ENCODE measurements at regions not wholly inside any gene's neighbourhood (a gene's known extent, or its start where the extent isn't known, plus 50 kb on each side); places are given as distances from the start of the nearest gene placed in this dataset.

DNA sequence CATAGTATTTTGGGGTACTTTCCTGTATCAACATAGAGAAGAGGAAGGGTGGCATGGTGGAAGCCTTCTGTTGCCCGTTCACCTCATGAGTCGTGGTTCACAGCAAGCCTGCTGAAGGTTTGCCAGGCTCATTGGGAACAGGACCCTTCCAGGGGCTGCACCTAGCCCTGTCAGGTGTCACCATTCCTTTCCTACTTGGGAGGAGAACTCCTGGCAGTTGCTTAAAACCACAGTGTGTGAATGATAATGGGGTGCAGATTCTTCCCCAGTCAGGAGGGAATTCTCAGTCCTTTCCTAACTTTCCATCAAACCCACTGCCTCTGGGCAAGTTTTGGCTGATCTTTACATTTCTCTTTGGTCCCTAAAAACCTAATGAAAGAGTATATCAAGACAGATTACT is 99.4 kb upstream of the CTNND2 start:
- Histone ChIP-seq H3K9me3 (ENCODE audit: control insufficient read depth in 2 of 2, insufficient read depth in 1 of 2, low read length in 1 of 2) (peaks cover 0 to 5% of the 10 kb centered on the region in 2 donors), H3K27me3 (ENCODE audit: control insufficient read depth in 2 of 2, insufficient read depth in 1 of 2, low read length in 1 of 2) (no peaks in the 10 kb centered on the region), H3K4me3 (ENCODE audit: low read length in 2 of 2) (no peak overlapping the region), H3K36me3 (ENCODE audit: control insufficient read depth in 2 of 2, insufficient read depth in 2 of 2, low read length in 1 of 2) (no peaks in the 10 kb centered on the region), H3K27ac (ENCODE audit: low read depth in 1 of 2, low read length in 1 of 2) (no peak overlapping the region), H3K4me1 (ENCODE audit: control insufficient read depth in 2 of 2, insufficient read depth in 2 of 2, low read length in 2 of 2) (no peaks in the 10 kb centered on the region)
- WGBS, result 73% methylated on average over 2 of the region's 2 CpGs
- no peak for DNase-seq (ENCODE audit: low read depth in 6 of 9, low spot score in 9 of 9)

DNA sequence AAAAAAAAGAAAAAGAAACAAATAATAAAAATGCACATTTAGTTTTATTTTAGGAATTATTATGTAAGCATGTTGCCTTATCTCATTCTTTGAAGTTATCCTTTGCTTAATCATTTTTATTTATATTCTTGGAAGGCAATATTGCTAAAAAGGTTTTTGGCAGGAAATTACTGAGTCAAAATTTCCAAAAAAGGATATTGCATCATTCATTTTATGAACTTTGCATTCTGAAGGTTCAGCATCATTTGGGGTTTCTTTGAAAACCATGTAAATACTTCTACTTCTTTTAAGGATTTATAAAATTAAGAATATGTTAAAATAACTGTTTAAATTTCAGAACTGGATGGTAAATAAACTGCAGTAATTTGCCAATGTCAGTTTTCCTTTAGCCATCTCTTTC is 94.2 kb upstream of the CTNND2 start:
- DNase-seq (ENCODE audit: low read depth in 6 of 9, low spot score in 9 of 9), result no peak
- Histone ChIP-seq H3K4me1 (ENCODE audit: control insufficient read depth in 2 of 2, insufficient read depth in 2 of 2, low read length in 2 of 2) (no peaks in the 10 kb centered on the region), H3K36me3 (ENCODE audit: control insufficient read depth in 2 of 2, insufficient read depth in 2 of 2, low read length in 1 of 2) (no peaks in the 10 kb centered on the region), H3K27me3 (ENCODE audit: control insufficient read depth in 2 of 2, insufficient read depth in 1 of 2, low read length in 1 of 2) (no peaks in the 10 kb centered on the region), H3K9me3 (ENCODE audit: control insufficient read depth in 2 of 2, insufficient read depth in 1 of 2, low read length in 1 of 2) (no peaks in the 10 kb centered on the region), H3K4me3 (ENCODE audit: low read length in 2 of 2) (no peak overlapping the region), H3K27ac (ENCODE audit: low read depth in 1 of 2, low read length in 1 of 2) (no peak overlapping the region)

DNA sequence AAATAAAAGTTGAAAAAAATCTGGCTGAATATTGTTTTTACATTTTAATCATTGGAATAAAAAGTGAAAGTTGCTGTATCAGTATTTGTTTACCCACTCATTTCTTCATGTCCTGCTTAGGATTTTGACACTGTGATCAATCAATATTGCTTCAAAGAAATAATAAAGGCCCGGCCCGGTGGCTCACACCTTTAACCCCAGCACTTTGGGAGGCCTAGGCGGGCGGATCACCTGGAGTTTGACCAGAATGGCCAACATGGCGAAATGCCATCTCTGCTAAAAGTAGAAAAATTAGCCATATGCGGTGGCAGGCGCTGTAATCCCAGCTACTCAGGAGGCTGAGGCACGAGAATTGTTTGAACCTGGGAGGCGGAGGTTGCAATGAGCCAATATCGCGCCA is 93.7 kb upstream of the CTNND2 start:
- H3K36me3 ChIP-seq (ENCODE audit: control insufficient read depth in 2 of 2, insufficient read depth in 2 of 2, low read length in 1 of 2), result no peaks in the 10 kb centered on the region
- no peak overlapping the region for H3K4me3 ChIP-seq (ENCODE audit: low read length in 2 of 2)
- no peaks in the 10 kb centered on the region for H3K9me3 ChIP-seq (ENCODE audit: control insufficient read depth in 2 of 2, insufficient read depth in 1 of 2, low read length in 1 of 2)
- no peaks in the 10 kb centered on the region for H3K27me3 ChIP-seq (ENCODE audit: control insufficient read depth in 2 of 2, insufficient read depth in 1 of 2, low read length in 1 of 2)
- WGBS, result 96% methylated on average over 11 of the region's 11 CpGs
- DNase-seq (ENCODE audit: low read depth in 6 of 9, low spot score in 9 of 9), result no peak
- H3K27ac ChIP-seq (ENCODE audit: low read depth in 1 of 2, low read length in 1 of 2), result no peak overlapping the region
- H3K4me1 ChIP-seq (ENCODE audit: control insufficient read depth in 2 of 2, insufficient read depth in 2 of 2, low read length in 2 of 2), result no peaks in the 10 kb centered on the region

DNA sequence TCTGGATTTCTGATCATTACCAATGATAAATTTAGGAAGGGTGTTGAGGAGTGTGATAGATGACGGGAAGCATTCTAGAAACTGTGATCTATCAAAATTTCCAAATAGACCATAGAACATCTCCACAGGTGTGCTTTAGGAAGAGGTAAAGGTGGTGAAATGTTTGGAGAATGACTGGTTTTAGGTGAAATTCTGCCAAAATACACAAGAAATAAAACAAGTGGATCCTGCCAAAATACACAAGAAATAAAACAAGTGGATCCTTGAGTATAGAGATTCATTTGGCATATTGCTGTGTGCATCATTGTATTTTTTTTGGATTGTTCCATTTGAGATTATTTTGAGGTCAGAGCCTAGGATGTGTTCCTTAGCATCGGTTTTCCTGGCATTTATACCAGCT is 88.3 kb upstream of the CTNND2 start:
- WGBS, result 95% methylated on average over 2 of the region's 2 CpGs
- no peak for DNase-seq (ENCODE audit: low read depth in 6 of 9, low spot score in 9 of 9)
- Histone ChIP-seq H3K4me3 (ENCODE audit: low read length in 2 of 2) (no peak overlapping the region), H3K36me3 (ENCODE audit: control insufficient read depth in 2 of 2, insufficient read depth in 2 of 2, low read length in 1 of 2) (no peaks in the 10 kb centered on the region), H3K27ac (ENCODE audit: low read depth in 1 of 2, low read length in 1 of 2) (no peak overlapping the region), H3K9me3 (ENCODE audit: control insufficient read depth in 2 of 2, insufficient read depth in 1 of 2, low read length in 1 of 2) (no peaks in the 10 kb centered on the region), H3K27me3 (ENCODE audit: control insufficient read depth in 2 of 2, insufficient read depth in 1 of 2, low read length in 1 of 2) (no peaks in the 10 kb centered on the region), H3K4me1 (ENCODE audit: control insufficient read depth in 2 of 2, insufficient read depth in 2 of 2, low read length in 2 of 2) (no peaks in the 10 kb centered on the region)

DNA sequence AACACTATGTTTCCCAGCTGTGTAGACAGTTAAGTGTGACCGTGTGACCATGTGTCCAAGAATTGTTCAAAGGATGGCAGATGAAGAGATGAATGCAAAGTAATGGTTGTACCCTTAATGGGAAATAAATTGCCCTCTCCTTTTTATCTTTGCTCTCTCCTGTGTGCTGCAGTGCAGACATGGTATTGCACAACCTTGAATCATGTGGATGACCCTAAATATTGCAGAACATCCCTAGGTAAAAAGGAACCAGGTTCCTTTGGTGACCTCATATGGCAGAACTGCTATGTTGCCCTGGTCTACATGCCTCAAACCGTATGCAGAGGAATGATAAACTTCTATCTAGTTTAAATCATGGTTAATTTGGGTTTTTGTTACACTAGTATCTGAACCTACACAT is 81.7 kb upstream of the CTNND2 start:
- no peak for DNase-seq (ENCODE audit: low read depth in 6 of 9, low spot score in 9 of 9)
- Histone ChIP-seq H3K27me3 (ENCODE audit: control insufficient read depth in 2 of 2, insufficient read depth in 1 of 2, low read length in 1 of 2) (no peaks in the 10 kb centered on the region), H3K4me1 (ENCODE audit: control insufficient read depth in 2 of 2, insufficient read depth in 2 of 2, low read length in 2 of 2) (no peaks in the 10 kb centered on the region), H3K9me3 (ENCODE audit: control insufficient read depth in 2 of 2, insufficient read depth in 1 of 2, low read length in 1 of 2) (no peaks in the 10 kb centered on the region), H3K27ac (ENCODE audit: low read depth in 1 of 2, low read length in 1 of 2) (no peak overlapping the region), H3K4me3 (ENCODE audit: low read length in 2 of 2) (no peak overlapping the region), H3K36me3 (ENCODE audit: control insufficient read depth in 2 of 2, insufficient read depth in 2 of 2, low read length in 1 of 2) (no peaks in the 10 kb centered on the region)
- WGBS, result 86% methylated on average over 2 of the region's 2 CpGs

DNA sequence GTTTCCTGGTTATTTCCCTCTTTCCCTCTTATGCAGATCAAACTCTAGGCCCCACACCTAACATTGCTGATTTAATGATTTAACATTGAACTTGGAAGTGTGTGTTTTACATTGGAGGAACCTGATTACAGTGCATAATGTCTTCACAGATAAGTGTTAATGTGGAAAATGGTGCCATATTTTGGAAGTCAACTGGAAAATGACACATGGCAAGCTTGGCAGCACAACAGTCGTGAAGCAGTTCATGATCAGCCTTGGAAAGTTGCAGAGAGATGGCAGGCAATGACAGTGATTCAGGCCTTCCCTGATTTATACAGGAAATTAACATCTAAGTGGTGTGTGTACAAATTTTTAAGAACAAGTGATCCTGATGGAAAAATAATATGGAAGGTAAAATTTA is 80.0 kb upstream of the CTNND2 start:
- Histone ChIP-seq H3K4me1 (ENCODE audit: control insufficient read depth in 2 of 2, insufficient read depth in 2 of 2, low read length in 2 of 2) (no peaks in the 10 kb centered on the region), H3K36me3 (ENCODE audit: control insufficient read depth in 2 of 2, insufficient read depth in 2 of 2, low read length in 1 of 2) (no peaks in the 10 kb centered on the region), H3K4me3 (ENCODE audit: low read length in 2 of 2) (no peak overlapping the region), H3K27me3 (ENCODE audit: control insufficient read depth in 2 of 2, insufficient read depth in 1 of 2, low read length in 1 of 2) (no peaks in the 10 kb centered on the region), H3K9me3 (ENCODE audit: control insufficient read depth in 2 of 2, insufficient read depth in 1 of 2, low read length in 1 of 2) (no peaks in the 10 kb centered on the region), H3K27ac (ENCODE audit: low read depth in 1 of 2, low read length in 1 of 2) (no peak overlapping the region)
- no peak for DNase-seq (ENCODE audit: low read depth in 6 of 9, low spot score in 9 of 9)
- WGBS, result 91% methylated on average over 1 of the region's 1 CpG

DNA sequence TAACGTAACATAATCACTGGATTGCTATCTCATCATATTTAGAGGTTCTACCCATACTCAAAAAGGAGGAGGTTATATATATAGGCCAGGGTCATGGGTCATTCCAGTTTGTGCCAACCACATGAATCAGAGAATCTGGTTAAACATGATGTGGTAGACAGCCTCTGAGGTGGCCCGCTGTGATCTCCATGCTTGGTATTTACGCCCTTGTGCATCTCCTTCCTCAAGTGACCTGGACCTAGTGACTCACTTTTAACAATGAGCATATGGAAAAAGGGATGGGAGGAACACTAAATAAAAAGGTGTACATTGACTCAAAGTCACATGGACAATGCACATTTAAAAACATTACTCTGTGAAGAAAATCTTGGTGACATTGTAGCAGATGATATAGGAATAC is 77.7 kb upstream of the CTNND2 start:
- Histone ChIP-seq H3K27me3 (ENCODE audit: control insufficient read depth in 2 of 2, insufficient read depth in 1 of 2, low read length in 1 of 2) (no peaks in the 10 kb centered on the region), H3K4me3 (ENCODE audit: low read length in 2 of 2) (no peak overlapping the region), H3K27ac (ENCODE audit: low read depth in 1 of 2, low read length in 1 of 2) (no peak overlapping the region), H3K36me3 (ENCODE audit: control insufficient read depth in 2 of 2, insufficient read depth in 2 of 2, low read length in 1 of 2) (no peaks in the 10 kb centered on the region), H3K4me1 (ENCODE audit: control insufficient read depth in 2 of 2, insufficient read depth in 2 of 2, low read length in 2 of 2) (no peaks in the 10 kb centered on the region), H3K9me3 (ENCODE audit: control insufficient read depth in 2 of 2, insufficient read depth in 1 of 2, low read length in 1 of 2) (no peaks in the 10 kb centered on the region)
- 88% methylated on average over 3 of the region's 3 CpGs for WGBS
- DNase-seq (ENCODE audit: low read depth in 6 of 9, low spot score in 9 of 9), result no peak

DNA sequence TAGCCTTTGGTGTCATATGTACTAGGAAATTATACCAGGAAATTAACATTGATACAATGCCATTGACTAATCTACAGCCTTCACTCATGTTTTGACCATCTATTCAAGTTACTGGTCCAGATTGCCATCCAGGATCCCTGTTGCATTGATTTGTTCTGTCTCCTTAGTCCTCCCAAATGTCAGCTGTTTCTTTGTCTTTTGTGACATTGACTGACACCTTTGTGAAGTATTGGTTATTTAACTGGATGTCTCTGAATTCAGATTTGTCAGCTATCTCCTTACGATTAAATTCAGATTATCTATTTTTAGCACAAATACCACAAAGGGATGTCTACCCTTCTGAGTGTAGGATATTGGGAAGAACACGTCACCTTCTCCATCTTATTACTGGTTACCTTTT is 73.7 kb upstream of the CTNND2 start:
- 92% methylated on average over 2 of the region's 2 CpGs for WGBS
- no peaks in the 10 kb centered on the region for H3K4me1 ChIP-seq (ENCODE audit: control insufficient read depth in 2 of 2, insufficient read depth in 2 of 2, low read length in 2 of 2)
- H3K27ac ChIP-seq (ENCODE audit: low read depth in 1 of 2, low read length in 1 of 2), result no peak overlapping the region

DNA sequence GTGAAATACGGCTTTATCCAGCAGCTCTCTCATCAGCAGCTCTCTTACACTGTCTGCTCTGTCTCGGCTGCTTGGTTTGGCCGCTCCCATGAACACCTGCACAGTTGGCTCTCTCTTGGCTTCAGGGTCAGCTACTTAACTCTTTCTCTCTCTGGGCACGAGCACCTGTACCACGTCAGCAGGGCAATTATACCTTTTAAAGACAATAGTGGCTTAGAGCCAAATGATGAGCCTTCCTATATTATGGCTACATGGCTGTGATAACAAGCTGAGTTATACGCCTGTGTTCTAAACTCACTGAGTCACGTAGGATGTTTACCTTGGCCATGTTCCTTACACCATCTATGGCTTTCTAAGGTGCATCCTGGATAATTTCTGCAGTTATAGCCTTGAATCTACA is 69.2 kb upstream of the CTNND2 start:
- DNase-seq (ENCODE audit: low read depth in 6 of 9, low spot score in 9 of 9), result no peak
- Histone ChIP-seq H3K27me3 (ENCODE audit: control insufficient read depth in 2 of 2, insufficient read depth in 1 of 2, low read length in 1 of 2) (no peaks in the 10 kb centered on the region), H3K9me3 (ENCODE audit: control insufficient read depth in 2 of 2, insufficient read depth in 1 of 2, low read length in 1 of 2) (no peaks in the 10 kb centered on the region), H3K4me1 (ENCODE audit: control insufficient read depth in 2 of 2, insufficient read depth in 2 of 2, low read length in 2 of 2) (no peaks in the 10 kb centered on the region), H3K4me3 (ENCODE audit: low read length in 2 of 2) (no peak overlapping the region), H3K36me3 (ENCODE audit: control insufficient read depth in 2 of 2, insufficient read depth in 2 of 2, low read length in 1 of 2) (no peaks in the 10 kb centered on the region), H3K27ac (ENCODE audit: low read depth in 1 of 2, low read length in 1 of 2) (no peak overlapping the region)
- WGBS, result 87% methylated on average over 7 of the region's 7 CpGs

More for the DNA sequence above, 73.7 kb upstream of the CTNND2 start:
- Histone ChIP-seq H3K9me3 (ENCODE audit: control insufficient read depth in 2 of 2, insufficient read depth in 1 of 2, low read length in 1 of 2) (no peaks in the 10 kb centered on the region), H3K27me3 (ENCODE audit: control insufficient read depth in 2 of 2, insufficient read depth in 1 of 2, low read length in 1 of 2) (no peaks in the 10 kb centered on the region), H3K4me3 (ENCODE audit: low read length in 2 of 2) (no peak overlapping the region), H3K36me3 (ENCODE audit: control insufficient read depth in 2 of 2, insufficient read depth in 2 of 2, low read length in 1 of 2) (no peaks in the 10 kb centered on the region)
- no peak for DNase-seq (ENCODE audit: low read depth in 6 of 9, low spot score in 9 of 9)

DNA sequence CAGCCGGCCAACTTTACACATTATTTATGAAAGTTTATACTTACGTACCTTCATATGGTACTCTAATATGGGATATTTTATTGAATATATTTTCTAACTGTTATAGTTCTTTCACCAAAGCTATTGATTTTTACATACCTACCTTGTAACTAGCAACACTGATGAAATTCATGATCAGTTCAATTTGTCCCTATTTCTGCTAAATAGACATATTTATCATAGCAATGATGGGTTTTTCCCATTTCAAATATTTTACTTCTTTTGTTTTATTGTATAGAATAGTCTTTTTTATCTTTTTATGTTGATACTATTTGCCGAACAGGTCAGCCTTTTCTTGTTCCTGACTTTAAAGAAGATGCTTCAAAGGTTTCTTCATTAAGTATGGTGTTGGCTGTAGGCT is 59.0 kb upstream of the CTNND2 start:
- Histone ChIP-seq H3K27me3 (ENCODE audit: control insufficient read depth in 2 of 2, insufficient read depth in 1 of 2, low read length in 1 of 2) (no peaks in the 10 kb centered on the region), H3K27ac (ENCODE audit: low read depth in 1 of 2, low read length in 1 of 2) (no peak overlapping the region), H3K4me3 (ENCODE audit: low read length in 2 of 2) (no peak overlapping the region), H3K36me3 (ENCODE audit: control insufficient read depth in 2 of 2, insufficient read depth in 2 of 2, low read length in 1 of 2) (no peaks in the 10 kb centered on the region), H3K9me3 (ENCODE audit: control insufficient read depth in 2 of 2, insufficient read depth in 1 of 2, low read length in 1 of 2) (no peaks in the 10 kb centered on the region), H3K4me1 (ENCODE audit: control insufficient read depth in 2 of 2, insufficient read depth in 2 of 2, low read length in 2 of 2) (no peaks in the 10 kb centered on the region)
- no peak for DNase-seq (ENCODE audit: low read depth in 6 of 9, low spot score in 9 of 9)
- WGBS, result 94% methylated on average over 3 of the region's 3 CpGs

Measured in thymus (tissue), 11 donors.